HUES48 (cell line): ENCODE measurements at regions not wholly inside any gene's neighbourhood (a gene's known extent, or its start where the extent isn't known, plus 50 kb on each side); places are given as distances from the start of the nearest gene placed in this dataset.
"Not testable (repeated sequence)": the region's sequence is repeated elsewhere in the genome, so short reads cannot be mapped to it uniquely, and the experiment has no call there.

ENCODE experiments used
- H3K27ac ChIP-seq: one replicate; pipeline ENCODE4 v1.7.0; 2013; ENCODE audit warnings: low read depth, low read length, inconsistent platforms
- H3K27me3 ChIP-seq: 2 replicates; pipeline ENCODE4 v1.6.1; 2013; ENCODE audit warnings: mild to moderate bottlenecking, low read length; ENCODE audit not compliant: control insufficient read depth, insufficient read depth
- H3K36me3 ChIP-seq: 2 replicates; pipeline ENCODE4 v1.6.1; 2013; ENCODE audit warnings: low read length; ENCODE audit not compliant: control insufficient read depth, insufficient read depth
- H3K4me1 ChIP-seq: 2 replicates; pipeline ENCODE4 v1.6.1; 2013; ENCODE audit warnings: mild to moderate bottlenecking, low read length; ENCODE audit not compliant: control insufficient read depth, insufficient read depth
- H3K4me3 ChIP-seq: 2 replicates; pipeline ENCODE4 v1.5.1; 2013; ENCODE audit warnings: mild to moderate bottlenecking, low read depth, low read length
- H3K9ac ChIP-seq: 2 replicates; pipeline ENCODE4 v1.6.1; 2013; ENCODE audit warnings: mild to moderate bottlenecking, low read depth, low read length, moderate library complexity
- H3K9me3 ChIP-seq: 2 replicates; pipeline ENCODE4 v1.6.1; 2013; ENCODE audit warnings: low read length; ENCODE audit not compliant: control insufficient read depth, insufficient read depth

DNA sequence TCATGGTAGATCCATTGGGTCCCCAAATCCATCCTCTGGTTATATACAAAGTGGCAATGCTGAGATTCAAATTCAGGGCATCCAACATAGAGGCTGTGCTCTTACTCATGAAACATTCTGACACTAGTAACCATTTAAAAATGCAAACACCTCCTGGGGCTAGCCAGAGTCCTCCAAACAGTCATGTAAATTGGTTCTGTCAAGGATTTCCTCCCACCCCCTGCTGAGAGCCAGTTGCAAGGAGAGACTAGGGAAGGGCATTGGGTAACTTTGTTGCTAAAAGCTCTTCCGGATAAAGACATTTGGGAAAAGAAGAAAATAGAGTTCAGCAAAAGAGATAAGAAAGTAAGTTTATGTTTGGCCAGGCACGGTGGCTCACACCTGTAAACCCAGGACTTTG lies 58.3 kb downstream of the ART5 start:
- H3K4me3 ChIP-seq, H3K4me1 ChIP-seq, H3K36me3 ChIP-seq, H3K9me3 ChIP-seq, H3K9ac ChIP-seq: not testable (repeated sequence)
- peak overlapping the region; percentile 55 for H3K27ac ChIP-seq
- peaks cover 18% of the 10 kb centered on the region for H3K27me3 ChIP-seq

DNA sequence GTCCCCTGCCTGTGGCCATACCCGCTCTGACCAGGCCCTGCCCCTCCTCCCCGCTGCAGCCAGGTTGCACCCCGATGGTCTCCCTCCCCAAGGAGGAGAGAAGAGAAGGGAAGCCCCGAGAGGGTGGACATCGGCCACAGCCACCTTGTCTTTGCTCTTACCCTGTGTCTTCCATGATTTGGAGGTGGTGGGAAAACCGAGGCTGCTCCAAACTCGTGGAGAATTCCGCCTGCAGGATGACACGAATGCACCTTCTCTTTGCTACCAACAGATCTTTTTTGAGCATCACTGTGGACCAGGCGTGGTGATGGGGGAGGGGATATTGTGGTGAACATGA lies 60.4 kb downstream of the ART5 start:
- H3K27ac ChIP-seq, H3K36me3 ChIP-seq, H3K9ac ChIP-seq, H3K4me1 ChIP-seq, H3K9me3 ChIP-seq, H3K4me3 ChIP-seq: not testable (repeated sequence)
- H3K27me3 ChIP-seq, result peaks cover 18% of the 10 kb centered on the region

DNA sequence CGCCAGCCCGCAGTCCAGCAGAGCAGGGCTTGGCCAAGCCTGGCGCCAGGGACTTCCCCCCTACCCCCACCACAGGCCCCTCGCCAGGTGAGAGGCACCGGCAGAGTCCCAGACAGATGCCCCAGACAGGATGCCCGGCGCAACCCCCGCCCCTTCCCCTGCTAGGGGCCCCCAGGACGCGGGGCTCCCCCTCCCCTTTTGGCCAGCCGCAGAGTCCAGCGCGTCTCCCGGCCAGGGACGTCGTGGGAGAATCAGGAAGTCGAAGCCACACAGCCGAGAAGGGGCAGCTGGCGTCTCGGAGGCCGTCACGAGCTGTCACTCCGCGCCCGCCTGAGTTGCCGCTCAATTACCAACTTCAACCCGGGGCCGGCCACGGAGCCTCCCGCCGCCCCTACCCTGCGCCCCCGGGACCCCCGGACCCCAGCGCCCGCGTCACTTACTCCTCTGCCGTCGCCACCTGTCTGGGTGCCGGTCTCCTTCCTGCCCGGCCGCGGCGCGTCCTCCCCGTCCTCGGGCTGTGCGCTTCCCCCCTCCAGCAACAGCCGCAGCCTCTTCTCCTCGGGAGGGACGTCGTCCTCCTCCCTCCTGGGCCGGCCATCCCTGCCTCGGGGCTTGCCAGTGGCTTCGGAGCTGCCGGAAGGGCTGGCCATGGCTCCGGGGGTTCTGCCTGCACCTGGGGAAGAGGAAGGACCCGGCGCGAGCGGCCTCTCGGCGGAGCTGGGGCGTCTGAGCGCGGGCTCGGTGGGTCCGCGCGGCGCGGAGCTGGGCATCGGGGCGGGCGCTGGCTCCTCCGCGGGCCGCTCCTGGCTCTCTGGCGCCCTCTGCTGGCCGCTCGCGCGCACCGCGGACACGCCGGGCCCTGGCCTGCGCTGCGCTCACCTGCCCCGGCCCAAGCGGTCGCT lies 61.1 kb downstream of the ART5 start:
- H3K9me3 ChIP-seq, H3K9ac ChIP-seq, H3K27ac ChIP-seq, H3K4me1 ChIP-seq, H3K36me3 ChIP-seq: not testable (repeated sequence)
- peak overlapping the region; percentile 64 for H3K4me3 ChIP-seq
- peaks cover 18% of the 10 kb centered on the region for H3K27me3 ChIP-seq

DNA sequence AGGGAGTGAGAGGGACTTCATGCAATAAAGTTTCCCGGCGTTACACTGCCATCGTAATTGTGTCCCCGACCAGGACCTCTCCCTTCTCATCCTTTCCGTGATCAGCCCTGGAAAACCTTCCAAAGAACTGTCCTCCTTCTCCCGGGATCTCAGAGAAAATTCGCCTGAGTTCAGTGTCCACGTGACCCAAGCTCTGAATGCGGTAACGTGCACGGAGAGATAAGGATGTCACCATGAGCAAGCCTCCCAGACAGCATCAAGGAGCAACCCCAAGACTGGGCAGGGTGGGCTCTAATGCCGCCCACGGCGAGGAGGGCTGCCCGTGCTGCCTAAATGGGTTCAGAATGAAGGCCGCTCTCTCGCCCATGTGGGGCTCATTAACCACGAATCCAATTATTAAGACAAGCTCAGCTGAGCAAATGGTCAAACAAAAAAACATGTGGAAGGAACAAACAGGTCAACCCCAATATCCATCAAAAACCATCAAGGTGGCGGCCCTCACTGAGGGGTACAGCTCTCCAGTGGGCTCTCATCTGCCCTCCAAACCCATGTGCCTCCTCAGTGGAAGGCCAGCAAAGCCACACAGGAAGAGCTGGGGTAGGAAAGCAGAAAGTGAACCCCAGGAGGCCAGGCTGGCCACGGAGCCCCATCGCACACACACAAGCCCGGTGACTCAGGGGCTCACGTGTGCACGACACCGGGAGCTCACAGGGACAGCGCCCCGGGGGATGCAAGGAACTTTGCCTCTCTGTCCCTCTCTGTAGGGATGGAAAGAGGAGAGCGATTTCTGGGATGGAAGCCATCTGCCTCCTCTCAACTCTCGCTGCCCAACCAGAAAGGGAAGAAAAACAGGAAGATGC lies 62.0 kb downstream of the ART5 start:
- H3K36me3 ChIP-seq, H3K9me3 ChIP-seq, H3K27ac ChIP-seq, H3K9ac ChIP-seq, H3K4me1 ChIP-seq: not testable (repeated sequence)
- Histone ChIP-seq H3K4me3 (peak overlapping the region; percentile 32), H3K27me3 (peaks cover 18% of the 10 kb centered on the region)

DNA sequence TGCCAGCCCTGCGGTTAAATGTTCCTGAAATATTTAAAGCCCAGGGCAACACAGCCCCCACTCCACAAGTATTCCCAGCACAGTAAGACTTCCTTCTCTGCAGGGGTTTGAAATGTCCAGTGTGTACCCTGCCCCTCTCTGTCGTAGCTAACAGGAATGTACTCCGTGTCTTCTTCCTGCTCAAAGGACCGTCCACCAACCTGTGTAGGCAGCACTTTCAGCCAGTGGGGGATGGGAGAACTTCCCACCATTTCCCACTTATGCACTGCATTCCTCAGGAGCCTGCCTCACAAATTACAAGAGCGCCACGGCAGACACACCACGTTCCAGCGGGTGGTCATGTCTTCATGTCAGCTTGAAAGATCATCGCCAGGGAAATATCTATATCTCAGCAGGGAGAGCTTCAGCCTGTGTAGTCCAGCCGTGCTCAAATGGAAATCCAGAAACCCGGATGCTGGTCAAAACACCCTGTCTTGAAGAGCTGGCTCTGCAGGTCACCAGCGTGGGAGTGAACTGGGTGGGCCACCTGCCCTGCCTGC lies 65.7 kb downstream of the ART5 start:
- not testable (repeated sequence) for H3K9me3 ChIP-seq, H3K4me3 ChIP-seq, H3K4me1 ChIP-seq, H3K27ac ChIP-seq, H3K36me3 ChIP-seq, H3K9ac ChIP-seq
- peaks cover 10% of the 10 kb centered on the region for H3K27me3 ChIP-seq

DNA sequence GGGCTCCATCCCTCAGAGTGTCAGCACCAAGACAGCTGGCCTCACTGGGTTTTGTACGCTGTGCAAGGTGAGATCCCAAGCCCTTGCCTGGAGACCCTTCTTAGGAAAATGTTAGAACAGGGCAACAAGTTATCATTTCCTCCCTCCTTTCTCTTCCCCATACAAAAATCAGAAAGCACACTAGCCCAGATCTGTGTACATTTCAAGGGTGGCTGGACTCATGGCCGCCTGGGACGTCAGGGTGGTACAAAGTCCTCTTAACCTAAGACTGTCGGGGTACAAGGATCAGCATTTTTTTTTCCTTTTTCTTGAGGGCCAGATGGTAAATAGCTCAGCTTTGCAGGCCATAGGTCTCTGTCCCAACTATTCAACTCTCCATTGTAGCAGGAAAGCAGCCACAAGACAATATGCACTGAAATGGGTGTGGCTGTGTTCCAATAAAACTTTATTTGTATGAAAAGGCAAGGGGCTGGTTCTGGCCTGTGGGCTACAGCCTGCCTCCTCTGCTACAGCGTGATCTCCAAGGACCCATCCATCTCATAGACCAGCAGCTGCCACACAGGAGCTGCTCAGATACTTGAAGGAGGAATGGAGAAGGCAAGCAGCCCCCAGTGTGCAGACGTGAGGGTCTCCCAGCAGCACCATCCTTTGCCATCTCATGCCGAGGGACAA lies 68.7 kb downstream of the ART5 start:
- H3K4me3 ChIP-seq, H3K27me3 ChIP-seq, H3K9ac ChIP-seq, H3K27ac ChIP-seq, H3K4me1 ChIP-seq, H3K9me3 ChIP-seq, H3K36me3 ChIP-seq: not testable (repeated sequence)

DNA sequence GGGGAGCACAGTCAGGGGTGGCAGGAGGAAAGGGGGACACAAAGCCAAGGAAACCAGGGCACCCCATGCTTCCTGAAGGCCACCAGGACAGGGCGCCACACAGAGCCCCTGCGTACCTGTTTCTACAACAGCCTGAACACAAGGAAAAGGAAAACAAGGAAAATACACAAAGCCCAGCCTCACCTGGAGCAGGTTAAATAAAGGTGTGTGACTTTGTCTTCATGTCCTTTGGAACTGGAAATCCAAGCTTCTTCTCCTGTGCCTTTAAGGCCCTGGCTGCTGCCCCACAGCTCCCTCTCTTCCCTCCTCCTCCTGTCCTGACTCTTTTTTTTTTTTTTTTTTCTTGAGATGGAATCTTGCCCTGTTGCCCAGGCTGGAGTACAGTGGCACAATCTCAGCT lies 70.0 kb downstream of the ART5 start:
- not testable (repeated sequence) for H3K9ac ChIP-seq, H3K27me3 ChIP-seq, H3K36me3 ChIP-seq, H3K4me1 ChIP-seq, H3K4me3 ChIP-seq, H3K27ac ChIP-seq, H3K9me3 ChIP-seq

DNA sequence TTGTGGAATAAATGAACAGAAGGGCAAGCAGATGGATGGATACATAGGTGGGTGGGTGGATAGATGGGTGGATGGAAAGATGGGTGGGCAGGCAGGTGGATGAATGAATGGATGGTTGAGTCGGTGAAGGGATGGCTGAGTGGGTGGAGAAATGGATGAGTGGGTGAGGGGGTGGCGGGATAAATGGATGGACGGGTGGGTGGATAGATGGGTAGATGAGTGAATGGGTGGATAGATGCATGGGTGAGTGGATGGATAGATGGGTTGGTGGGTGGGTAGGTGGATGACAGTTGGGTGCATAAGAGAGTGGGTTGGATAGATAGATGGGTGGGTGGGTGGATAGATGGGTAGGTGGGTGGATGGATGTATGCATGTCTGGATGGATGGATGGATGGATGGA lies 76.0 kb downstream of the ART5 start:
- not testable (repeated sequence) for H3K27ac ChIP-seq, H3K27me3 ChIP-seq, H3K9ac ChIP-seq, H3K4me1 ChIP-seq, H3K9me3 ChIP-seq, H3K4me3 ChIP-seq, H3K36me3 ChIP-seq

DNA sequence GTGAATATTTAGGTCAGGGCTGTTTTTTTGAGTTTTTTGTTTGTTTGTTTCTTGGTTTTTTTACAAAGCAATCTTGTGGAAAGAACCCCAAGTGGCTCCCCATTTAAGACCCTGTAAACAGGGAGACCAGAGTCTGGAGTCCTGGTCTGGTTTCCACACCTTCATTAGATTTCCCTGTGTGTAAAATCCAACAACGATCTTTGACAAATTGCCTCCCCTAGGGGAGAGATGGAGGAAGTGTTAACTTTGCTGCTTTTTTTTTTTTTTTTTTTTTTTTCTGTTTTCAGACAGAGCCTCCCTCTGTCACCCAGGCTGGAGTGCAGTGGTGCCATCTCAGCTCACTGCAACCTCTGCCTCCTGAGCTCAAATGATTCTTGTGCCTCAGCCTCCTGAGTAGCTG lies 77.4 kb downstream of the ART5 start:
- H3K9ac ChIP-seq, H3K36me3 ChIP-seq, H3K4me3 ChIP-seq: not testable (repeated sequence)

DNA sequence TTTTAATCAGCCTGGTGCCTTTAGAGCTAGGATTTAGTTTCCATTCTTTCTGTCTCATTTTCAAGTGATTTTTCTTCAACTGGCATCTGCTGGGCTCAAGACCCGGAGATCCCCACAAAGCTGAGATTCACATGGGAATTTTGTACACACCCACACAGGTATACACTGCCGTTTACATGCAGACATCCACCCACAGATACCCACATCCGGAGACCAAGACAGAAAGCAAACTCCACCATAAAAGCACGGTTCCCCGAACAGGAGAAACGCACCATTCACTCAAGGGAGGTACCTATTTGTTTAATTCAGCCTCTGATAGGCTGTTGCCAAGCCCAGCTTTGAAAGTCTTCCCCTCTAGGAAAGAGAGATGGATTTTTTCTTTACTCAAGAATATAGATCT lies 87.2 kb downstream of the ART5 start:
- not testable (repeated sequence) for H3K27me3 ChIP-seq, H3K9ac ChIP-seq, H3K9me3 ChIP-seq, H3K36me3 ChIP-seq, H3K4me1 ChIP-seq, H3K4me3 ChIP-seq, H3K27ac ChIP-seq

More for the DNA sequence above, 77.4 kb downstream of the ART5 start:
- not testable (repeated sequence) for H3K9me3 ChIP-seq, H3K4me1 ChIP-seq, H3K27ac ChIP-seq, H3K27me3 ChIP-seq

DNA sequence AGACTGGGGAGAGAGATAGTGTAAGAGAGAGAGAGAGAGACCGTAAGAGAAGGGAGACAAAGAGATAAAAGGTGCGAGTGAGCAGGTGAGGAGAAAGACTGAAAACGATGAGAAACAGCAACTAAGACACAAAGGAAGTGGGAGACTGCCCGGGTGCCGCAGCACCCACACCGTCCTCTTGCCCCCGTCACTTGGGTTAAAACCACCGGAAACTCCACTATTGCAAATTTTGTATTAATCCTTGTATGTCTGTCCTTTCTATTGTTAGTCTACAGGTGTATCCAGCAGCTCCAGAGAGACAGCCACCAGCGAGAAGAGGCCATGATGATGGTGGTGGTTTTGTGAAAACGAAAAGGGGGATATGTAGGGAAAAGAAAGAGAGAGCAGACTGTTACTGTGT lies 96.8 kb downstream of the ART5 start:
- not testable (repeated sequence) for H3K36me3 ChIP-seq, H3K27ac ChIP-seq, H3K9ac ChIP-seq, H3K9me3 ChIP-seq, H3K4me1 ChIP-seq, H3K27me3 ChIP-seq, H3K4me3 ChIP-seq
